ENCODE measurements at regions not wholly inside any gene's neighbourhood (a gene's known extent, or its start where the extent isn't known, plus 50 kb on each side); places are given as distances from the start of the nearest gene placed in this dataset.
A peak's percentile ranks its signal among the peaks of the same experiment; 100 is the strongest.

DNA sequence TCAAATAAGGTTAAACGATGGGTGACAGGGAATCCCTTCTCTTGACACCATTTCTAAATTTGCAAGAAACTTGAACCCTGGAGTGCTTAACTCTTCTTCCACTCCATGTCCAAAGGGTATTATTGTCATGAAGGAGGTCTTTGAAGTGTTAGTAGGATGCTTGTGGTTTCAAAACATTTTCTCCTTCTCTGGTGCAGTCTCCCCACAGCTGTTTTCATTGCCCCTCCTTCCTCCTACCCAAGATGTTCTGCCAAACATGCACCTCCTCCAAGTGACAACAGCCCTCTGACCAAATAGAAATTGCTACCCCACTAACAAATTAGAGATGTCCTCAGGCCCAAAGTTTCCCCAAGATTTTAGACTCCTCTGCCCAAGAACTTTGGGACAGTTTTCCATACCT, 151.4 kb downstream of the POLR2M start:
- no peaks in the 10 kb centered on the region for H3K36me3 Mint-ChIP-seq (ENCODE audit: low read depth)
- peaks cover 20% of the 10 kb centered on the region for H3K27me3 Mint-ChIP-seq (ENCODE audit: low read depth)
- no peak for DNase-seq (ENCODE audit: low spot score)
- no peaks in the 10 kb centered on the region for H3K9me3 Mint-ChIP-seq (ENCODE audit: low read depth)
- H3K4me3 Mint-ChIP-seq (ENCODE audit: unreplicated experiment), result no peak overlapping the region
- peaks cover 22% of the 10 kb centered on the region for H3K4me1 Mint-ChIP-seq (ENCODE audit: low read depth)
- TF ChIP-seq CTCF (IDR thresholded peaks at IDR 0.05), result no peak
- H3K27ac Mint-ChIP-seq (ENCODE audit: unreplicated experiment), result no peak overlapping the region

GRCh38 chr15:57859130-57859685, 152.7 kb downstream of the POLR2M start:
- Mint-ChIP-seq H3K36me3 (ENCODE audit: low read depth) (no peaks in the 10 kb centered on the region), H3K27me3 (ENCODE audit: low read depth) (peaks cover 20% of the 10 kb centered on the region), H3K9me3 (ENCODE audit: low read depth) (no peaks in the 10 kb centered on the region)

DNA sequence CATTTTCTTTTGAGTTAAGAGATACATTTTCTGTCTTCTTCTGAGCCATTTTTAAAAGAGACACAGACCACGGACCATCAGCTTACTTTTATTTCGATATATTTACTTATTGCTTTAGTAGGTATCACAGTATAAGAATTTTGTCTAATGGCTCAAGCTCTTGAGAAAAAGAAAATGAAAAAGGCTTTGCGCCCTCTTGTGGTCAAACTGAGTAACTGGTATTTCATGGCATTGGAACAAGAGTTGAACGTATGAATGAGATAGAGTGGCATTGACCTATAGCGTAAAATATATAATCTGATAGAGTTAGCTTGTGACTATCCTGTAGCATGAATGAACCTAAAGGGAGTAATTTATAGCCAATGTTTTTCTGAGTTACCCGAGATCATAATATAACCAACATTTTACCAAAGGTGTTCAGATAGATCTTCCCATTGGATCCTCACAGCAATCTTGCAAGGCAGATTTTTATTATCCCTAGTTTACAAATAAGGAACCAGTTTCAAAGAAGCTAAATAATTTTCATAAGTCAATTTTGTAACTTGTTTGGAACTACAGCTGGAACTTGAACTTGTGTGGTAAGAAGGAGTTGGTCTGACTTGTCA, 154.6 kb downstream of the POLR2M start:
- H3K36me3 Mint-ChIP-seq (ENCODE audit: low read depth), result no peaks in the 10 kb centered on the region
- H3K27ac Mint-ChIP-seq (ENCODE audit: unreplicated experiment), result no peak overlapping the region
- no peak overlapping the region for H3K4me3 Mint-ChIP-seq (ENCODE audit: unreplicated experiment)
- peak; percentile 94 for TF ChIP-seq CTCF (IDR thresholded peaks at IDR 0.05)
- H3K4me1 Mint-ChIP-seq (ENCODE audit: low read depth), result peaks cover 9% of the 10 kb centered on the region
- H3K9me3 Mint-ChIP-seq (ENCODE audit: low read depth), result no peaks in the 10 kb centered on the region
- no peak for DNase-seq (ENCODE audit: low spot score)
- peaks cover 19% of the 10 kb centered on the region for H3K27me3 Mint-ChIP-seq (ENCODE audit: low read depth)

More at GRCh38 chr15:57859130-57859685, 152.7 kb downstream of the POLR2M start:
- no peak for TF ChIP-seq CTCF (IDR thresholded peaks at IDR 0.05)
- peaks cover 12% of the 10 kb centered on the region for H3K4me1 Mint-ChIP-seq (ENCODE audit: low read depth)
- no peak overlapping the region for H3K4me3 Mint-ChIP-seq (ENCODE audit: unreplicated experiment)
- no peak overlapping the region for H3K27ac Mint-ChIP-seq (ENCODE audit: unreplicated experiment)
- DNase-seq (ENCODE audit: low spot score), result no peak

DNA sequence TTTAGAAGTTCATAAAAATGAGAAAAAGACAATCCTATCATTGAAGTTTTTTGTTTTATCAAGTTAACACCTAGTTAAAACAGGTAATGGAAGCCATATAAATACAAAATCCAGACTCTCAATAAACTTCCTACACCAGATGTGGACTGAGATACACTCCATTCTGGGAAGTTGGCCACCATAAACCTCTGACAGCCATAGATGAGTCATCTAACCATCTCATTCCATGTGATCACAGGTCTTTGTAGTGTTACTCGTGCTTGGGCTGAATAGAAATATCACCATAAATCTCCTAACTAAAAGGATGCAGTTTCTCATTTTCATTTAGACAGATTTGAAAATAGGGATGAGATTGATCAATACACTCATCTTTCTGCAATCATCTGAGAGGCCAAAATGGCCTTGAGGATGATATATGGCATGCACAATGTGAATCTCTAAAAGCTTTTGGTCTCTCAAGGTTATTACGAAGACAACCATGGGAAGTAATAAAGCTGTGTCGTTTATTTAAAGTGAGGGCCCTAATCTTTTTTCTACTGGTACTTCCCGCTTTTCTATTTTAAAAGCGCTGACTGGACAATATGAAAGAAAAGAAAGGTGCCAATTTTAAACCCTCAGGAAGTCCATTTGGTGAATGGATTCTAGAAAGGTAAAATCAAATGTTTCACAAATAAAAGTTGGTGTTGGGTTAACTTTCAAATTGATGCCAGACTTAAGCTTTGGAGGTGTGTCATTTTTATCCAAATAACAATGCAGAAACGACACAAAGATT, 155.5 kb downstream of the POLR2M start:
- DNase-seq (ENCODE audit: low spot score), result no peak
- H3K36me3 Mint-ChIP-seq (ENCODE audit: low read depth), result no peaks in the 10 kb centered on the region
- no peaks in the 10 kb centered on the region for H3K9me3 Mint-ChIP-seq (ENCODE audit: low read depth)
- H3K27ac Mint-ChIP-seq (ENCODE audit: unreplicated experiment), result no peak overlapping the region
- peaks cover 19% of the 10 kb centered on the region for H3K27me3 Mint-ChIP-seq (ENCODE audit: low read depth)
- H3K4me1 Mint-ChIP-seq (ENCODE audit: low read depth), result peaks cover 9% of the 10 kb centered on the region
- no peak for TF ChIP-seq CTCF (IDR thresholded peaks at IDR 0.05)
- H3K4me3 Mint-ChIP-seq (ENCODE audit: unreplicated experiment), result no peak overlapping the region

DNA sequence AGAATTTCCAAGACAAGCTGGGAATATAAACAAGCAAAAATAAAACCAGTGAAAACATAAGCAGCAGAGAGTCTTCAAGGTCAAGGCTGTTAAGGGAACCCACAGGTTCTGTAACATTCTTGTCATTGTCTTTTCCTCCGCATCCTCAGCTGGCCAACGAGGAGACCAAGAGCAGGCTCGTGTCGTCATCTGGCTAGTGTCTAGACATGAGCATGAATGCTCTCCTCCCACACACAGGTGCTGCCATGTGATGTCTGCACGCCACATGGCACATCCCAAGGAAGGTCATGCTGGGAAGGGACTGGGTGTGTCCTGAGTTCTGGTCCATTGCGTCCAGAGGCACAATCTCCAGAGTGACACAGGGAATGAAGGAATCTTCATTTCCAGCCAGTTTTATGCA, 156.2 kb downstream of the POLR2M start:
- Mint-ChIP-seq H3K27me3 (ENCODE audit: low read depth) (peaks cover 16% of the 10 kb centered on the region), H3K27ac (ENCODE audit: unreplicated experiment) (no peak overlapping the region), H3K36me3 (ENCODE audit: low read depth) (no peaks in the 10 kb centered on the region), H3K9me3 (ENCODE audit: low read depth) (no peaks in the 10 kb centered on the region), H3K4me1 (ENCODE audit: low read depth) (peaks cover 9% of the 10 kb centered on the region), H3K4me3 (ENCODE audit: unreplicated experiment) (no peak overlapping the region)
- TF ChIP-seq CTCF (IDR thresholded peaks at IDR 0.05), result no peak
- no peak for DNase-seq (ENCODE audit: low spot score)

All from chondrocyte (in vitro differentiated cells).